ENCODE measurements at regions not wholly inside any gene's neighbourhood (a gene's known extent, or its start where the extent isn't known, plus 50 kb on each side); places are given as distances from the start of the nearest gene placed in this dataset.
A peak's percentile ranks its signal among the peaks of the same experiment; 100 is the strongest.

DNA sequence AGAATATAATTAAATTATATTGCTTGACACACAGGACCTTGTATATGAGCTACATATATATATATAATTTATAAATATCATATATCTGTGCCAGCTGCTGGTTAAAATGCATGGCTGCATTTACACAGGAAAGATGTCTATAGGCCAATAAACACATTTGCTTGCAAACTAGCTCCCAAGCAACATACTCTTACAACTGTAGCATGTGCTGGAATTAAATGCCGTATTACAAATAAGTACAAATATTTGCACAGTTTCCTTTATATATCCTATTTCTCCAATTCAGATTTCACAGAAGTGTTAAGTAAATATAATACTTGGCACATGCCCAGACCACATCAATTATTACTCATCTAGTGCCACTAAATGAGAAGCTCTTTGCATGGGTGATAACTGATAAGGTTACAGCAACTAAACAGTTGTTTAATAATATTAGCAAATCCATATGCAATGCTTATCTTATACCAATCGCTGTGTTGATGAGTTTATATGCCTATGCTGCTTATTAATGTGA lies 66.7 kb upstream of the E2F7 start:
- ATAC-seq (ENCODE audit: low FRiP score in 2 of 2) = no peak
- no peaks in the 10 kb centered on the region for H3K27me3 ChIP-seq
- WGBS, 2 donors = 49 to 60% methylated on average over 2 of the region's 2 CpGs
- H3K36me3 ChIP-seq = no peaks in the 10 kb centered on the region
- H3K4me1 ChIP-seq = no peaks in the 10 kb centered on the region
- TF ChIP-seq POLR2A (IDR thresholded peaks at IDR 0.05) (no peak), EP300 (IDR thresholded peaks at IDR 0.05) (no peak), POLR2AphosphoS5 (IDR thresholded peaks at IDR 0.05) (no peak)
- TF ChIP-seq, protein P1, sequence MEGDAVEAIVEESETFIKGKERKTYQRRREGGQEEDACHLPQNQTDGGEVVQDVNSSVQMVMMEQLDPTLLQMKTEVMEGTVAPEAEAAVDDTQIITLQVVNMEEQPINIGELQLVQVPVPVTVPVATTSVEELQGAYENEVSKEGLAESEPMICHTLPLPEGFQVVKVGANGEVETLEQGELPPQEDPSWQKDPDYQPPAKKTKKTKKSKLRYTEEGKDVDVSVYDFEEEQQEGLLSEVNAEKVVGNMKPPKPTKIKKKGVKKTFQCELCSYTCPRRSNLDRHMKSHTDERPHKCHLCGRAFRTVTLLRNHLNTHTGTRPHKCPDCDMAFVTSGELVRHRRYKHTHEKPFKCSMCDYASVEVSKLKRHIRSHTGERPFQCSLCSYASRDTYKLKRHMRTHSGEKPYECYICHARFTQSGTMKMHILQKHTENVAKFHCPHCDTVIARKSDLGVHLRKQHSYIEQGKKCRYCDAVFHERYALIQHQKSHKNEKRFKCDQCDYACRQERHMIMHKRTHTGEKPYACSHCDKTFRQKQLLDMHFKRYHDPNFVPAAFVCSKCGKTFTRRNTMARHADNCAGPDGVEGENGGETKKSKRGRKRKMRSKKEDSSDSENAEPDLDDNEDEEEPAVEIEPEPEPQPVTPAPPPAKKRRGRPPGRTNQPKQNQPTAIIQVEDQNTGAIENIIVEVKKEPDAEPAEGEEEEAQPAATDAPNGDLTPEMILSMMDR (IDR thresholded peaks at IDR 0.05) = no peak
- no peak overlapping the region for H3K27ac ChIP-seq
- no peak for DNase-seq
- no peaks in the 10 kb centered on the region for H3K9me3 ChIP-seq
- no peak overlapping the region for H3K4me3 ChIP-seq

DNA sequence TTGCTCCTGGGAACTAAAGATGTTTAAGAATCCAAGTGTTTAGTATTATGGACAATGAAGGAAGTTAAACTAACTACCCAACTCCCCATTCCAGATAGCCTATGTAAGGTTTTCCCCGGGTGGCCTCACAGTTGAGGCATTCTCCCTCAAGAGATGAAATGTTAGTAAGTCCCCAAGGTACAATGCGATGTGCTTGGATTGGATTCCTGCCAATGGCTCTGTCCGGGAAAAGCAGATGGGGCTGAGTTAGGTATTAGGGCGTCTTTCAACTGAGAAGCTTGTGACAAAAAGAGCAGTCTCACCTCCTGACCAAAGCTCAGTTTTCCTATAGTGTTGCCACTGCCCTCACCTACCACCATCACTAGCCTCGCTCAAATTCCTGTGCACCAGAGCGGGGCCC lies 64.8 kb upstream of the E2F7 start:
- Histone ChIP-seq H3K27ac (no peak overlapping the region), H3K4me3 (no peak overlapping the region), H3K36me3 (no peaks in the 10 kb centered on the region), H3K4me1 (no peaks in the 10 kb centered on the region), H3K9me3 (no peaks in the 10 kb centered on the region), H3K27me3 (no peaks in the 10 kb centered on the region)
- TF ChIP-seq POLR2AphosphoS5 (IDR thresholded peaks at IDR 0.05) (no peak), EP300 (IDR thresholded peaks at IDR 0.05) (no peak), POLR2A (IDR thresholded peaks at IDR 0.05) (no peak)
- TF ChIP-seq, protein P1 (IDR thresholded peaks at IDR 0.05) = no peak
- no peak for DNase-seq
- ATAC-seq (ENCODE audit: low FRiP score in 2 of 2) = no peak
- whole genome bisulfite sequencing, 2 donors = 76 to 84% methylated on average over 6 of the region's 6 CpGs

DNA sequence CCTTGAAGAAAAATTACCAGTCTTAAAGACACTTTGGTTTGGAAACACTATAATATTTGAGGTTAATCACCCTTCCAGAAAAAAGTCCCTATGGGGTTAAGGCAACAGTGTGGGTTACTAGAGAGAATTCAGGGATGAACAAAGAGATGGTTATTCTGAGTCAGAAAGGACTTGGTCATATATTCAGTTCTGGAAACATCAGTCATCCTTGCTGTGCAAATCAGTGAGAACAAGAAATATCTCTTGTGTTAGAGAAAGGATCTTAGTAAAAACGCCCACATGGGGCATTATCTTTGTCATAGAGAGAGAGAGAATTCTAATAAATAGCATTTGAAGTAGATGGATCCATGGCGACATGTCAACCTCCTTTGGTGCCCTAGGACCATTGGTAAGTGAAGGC lies 59.4 kb upstream of the E2F7 start:
- Histone ChIP-seq H3K9me3 (no peaks in the 10 kb centered on the region), H3K4me3 (no peak overlapping the region), H3K27me3 (no peaks in the 10 kb centered on the region), H3K36me3 (no peaks in the 10 kb centered on the region), H3K27ac (no peak overlapping the region), H3K4me1 (no peaks in the 10 kb centered on the region)
- WGBS, 2 donors = 70 to 80% methylated on average over 2 of the region's 2 CpGs
- ATAC-seq (ENCODE audit: low FRiP score in 2 of 2) (no peak), DNase-seq (no peak)
- TF ChIP-seq EP300 (IDR thresholded peaks at IDR 0.05) (no peak), POLR2A (IDR thresholded peaks at IDR 0.05) (no peak), POLR2AphosphoS5 (IDR thresholded peaks at IDR 0.05) (no peak)
- TF ChIP-seq, protein P1 (IDR thresholded peaks at IDR 0.05) = no peak

DNA sequence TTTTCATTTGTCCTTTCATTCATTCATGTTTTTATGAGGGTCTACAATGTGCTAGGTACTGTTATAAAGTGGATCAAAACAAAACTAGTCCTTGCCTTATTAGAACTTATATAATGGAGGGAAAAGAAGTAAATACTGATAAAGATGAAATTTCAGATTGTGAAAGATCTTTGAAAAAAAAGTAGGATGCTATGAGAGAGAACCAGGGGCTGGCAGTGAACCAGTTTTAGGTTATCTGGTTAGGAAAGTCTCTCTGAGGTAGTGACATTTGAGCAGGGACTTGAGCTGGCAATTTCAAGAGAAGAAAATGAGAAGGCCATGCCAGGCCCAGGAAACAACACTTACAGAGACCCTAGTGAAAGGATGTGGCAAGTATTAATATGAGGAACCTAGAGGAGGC lies 57.3 kb upstream of the E2F7 start:
- ATAC-seq (ENCODE audit: low FRiP score in 2 of 2) (no peak), DNase-seq (no peak)
- TF ChIP-seq, protein P1 (IDR thresholded peaks at IDR 0.05) = no peak
- TF ChIP-seq POLR2A (IDR thresholded peaks at IDR 0.05) (no peak), EP300 (IDR thresholded peaks at IDR 0.05) (no peak), POLR2AphosphoS5 (IDR thresholded peaks at IDR 0.05) (no peak)
- Histone ChIP-seq H3K27me3 (no peaks in the 10 kb centered on the region), H3K4me1 (no peaks in the 10 kb centered on the region), H3K9me3 (no peaks in the 10 kb centered on the region), H3K27ac (no peak overlapping the region), H3K4me3 (no peak overlapping the region), H3K36me3 (no peaks in the 10 kb centered on the region)

DNA sequence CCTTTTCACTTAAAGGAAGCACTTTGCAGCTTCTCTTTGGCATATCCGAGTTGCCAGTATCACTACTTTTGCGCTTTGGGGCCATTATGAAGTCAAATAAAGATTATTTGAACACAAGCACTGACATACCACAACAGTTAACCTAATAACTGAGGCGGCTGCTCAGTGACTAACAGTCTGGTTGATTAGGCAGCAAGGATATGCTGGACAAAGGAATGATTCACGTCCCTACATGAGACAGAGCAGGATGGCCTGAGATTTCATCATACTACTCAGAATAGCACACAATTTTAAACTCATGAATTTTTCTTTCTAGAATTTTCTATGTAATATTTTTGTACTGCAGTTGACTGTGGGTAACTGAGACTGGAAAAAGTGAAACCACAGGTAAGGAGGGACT lies 56.9 kb upstream of the E2F7 start:
- Histone ChIP-seq H3K27me3 (no peaks in the 10 kb centered on the region), H3K27ac (no peak overlapping the region), H3K36me3 (no peaks in the 10 kb centered on the region), H3K9me3 (no peaks in the 10 kb centered on the region), H3K4me3 (no peak overlapping the region), H3K4me1 (no peaks in the 10 kb centered on the region)
- ATAC-seq (ENCODE audit: low FRiP score in 2 of 2) (peak in 1 of 2 donors; percentile 89), DNase-seq (no peak)
- 68 to 76% methylated on average over 4 of the region's 4 CpGs for WGBS, 2 donors
- TF ChIP-seq POLR2AphosphoS5 (IDR thresholded peaks at IDR 0.05) = no peak
- TF ChIP-seq, protein P1 (IDR thresholded peaks at IDR 0.05) = no peak
- no peak for TF ChIP-seq POLR2A (IDR thresholded peaks at IDR 0.05)
- TF ChIP-seq EP300 (IDR thresholded peaks at IDR 0.05) = no peak
